Smooth muscle cell (in vitro differentiated cells): ENCODE measurements at regions not wholly inside any gene's neighbourhood (a gene's known extent, or its start where the extent isn't known, plus 50 kb on each side); places are given as distances from the start of the nearest gene placed in this dataset.
A peak's percentile ranks its signal among the peaks of the same experiment; 100 is the strongest.

Experiments
- DNase-seq: peaks from one replicate; lab custom pipeline; 2025; ENCODE audit not compliant: unreplicated experiment; lab: John Stamatoyannopoulos, UW
- H2AFZ ChIP-seq: fragments of 200-600 bp; sonication (generic); 2 replicates; pipeline ENCODE4 v1.6.0; 2016; ENCODE audit warnings: antibody characterized with exemption, low read depth, mild to moderate bottlenecking
- H3F3A ChIP-seq: fragments of 200-600 bp; sonication (generic); 2 replicates; pipeline ENCODE4 v1.6.0; 2017; ENCODE audit warnings: antibody characterized with exemption, low read depth
- H3K27ac ChIP-seq: fragments of 200-600 bp; sonication (generic); 2 replicates; pipeline ENCODE4 v1.5.1; 2016; ENCODE audit warnings: low read depth, mild to moderate bottlenecking
- H3K27me3 ChIP-seq: fragments of 200-600 bp; sonication (generic); 2 replicates; pipeline ENCODE4 v1.6.1; 2016; ENCODE audit warnings: low read depth, mild to moderate bottlenecking
- H3K36me3 ChIP-seq: fragments of 200-600 bp; sonication (generic); 2 replicates; pipeline ENCODE4 v1.5.1; 2016; ENCODE audit warnings: low read depth
- H3K4me1 ChIP-seq: fragments of 200-600 bp; sonication (generic); 2 replicates; pipeline ENCODE4 v1.5.1; 2016; ENCODE audit warnings: low read depth
- H3K4me2 ChIP-seq: fragments of 200-600 bp; sonication (generic); 2 replicates; pipeline ENCODE4 v1.6.0; 2016; ENCODE audit warnings: mild to moderate bottlenecking
- H3K4me3 ChIP-seq: fragments of 200-600 bp; sonication (generic); 2 replicates; pipeline ENCODE4 v1.5.1; 2016; ENCODE audit warnings: mild to moderate bottlenecking
- H3K79me2 ChIP-seq: fragments of 200-600 bp; sonication (generic); 2 replicates; pipeline ENCODE4 v1.6.0; 2016; ENCODE audit warnings: low read depth, mild to moderate bottlenecking
- H3K9ac ChIP-seq: fragments of 200-600 bp; sonication (generic); 2 replicates; pipeline ENCODE4 v1.6.0; 2016; ENCODE audit warnings: low read depth
- H3K9me3 ChIP-seq: fragments of 200-600 bp; sonication (generic); replicated peaks from 2 replicates; pipeline ENCODE4 v1.5.1; 2016; ENCODE audit warnings: low read depth
- H4K20me1 ChIP-seq: fragments of 200-600 bp; sonication (generic); 2 replicates; pipeline ENCODE4 v1.6.0; 2016; ENCODE audit warnings: low read depth
- WGBS: methylation state at CpG from one replicate; pipeline ENCODE4 v1.1.7; 2016; ENCODE audit warnings: low lambda C conversion rate; 5-methylcytosine and 5-hydroxymethylcytosine counted together
- TF ChIP-seq, protein P1 (sequence below): fragments of 200-600 bp; sonication (generic); IDR thresholded peaks from 2 replicates; pipeline ENCODE4 v1.5.1; 2017; ENCODE audit warnings: borderline replicate concordance, mild to moderate bottlenecking, antibody characterized with exemption; ENCODE audit not compliant: insufficient read depth, poor library complexity, severe bottlenecking

- Histone ChIP-seq H3K9me3 (no peaks in the 10 kb centered on the region), H3K4me3 (no peak overlapping the region), H3F3A (no peaks in the 10 kb centered on the region), H3K36me3 (no peaks in the 10 kb centered on the region), H2AFZ (no peak overlapping the region), H3K4me2 (no peak overlapping the region), H3K27me3 (no peaks in the 10 kb centered on the region), H4K20me1 (no peaks in the 10 kb centered on the region), H3K79me2 (no peaks in the 10 kb centered on the region), H3K27ac (no peak overlapping the region), H3K4me1 (no peaks in the 10 kb centered on the region), H3K9ac (no peak overlapping the region)
- 86% methylated on average over 2 of the region's 2 CpGs for WGBS
- TF ChIP-seq, protein P1, sequence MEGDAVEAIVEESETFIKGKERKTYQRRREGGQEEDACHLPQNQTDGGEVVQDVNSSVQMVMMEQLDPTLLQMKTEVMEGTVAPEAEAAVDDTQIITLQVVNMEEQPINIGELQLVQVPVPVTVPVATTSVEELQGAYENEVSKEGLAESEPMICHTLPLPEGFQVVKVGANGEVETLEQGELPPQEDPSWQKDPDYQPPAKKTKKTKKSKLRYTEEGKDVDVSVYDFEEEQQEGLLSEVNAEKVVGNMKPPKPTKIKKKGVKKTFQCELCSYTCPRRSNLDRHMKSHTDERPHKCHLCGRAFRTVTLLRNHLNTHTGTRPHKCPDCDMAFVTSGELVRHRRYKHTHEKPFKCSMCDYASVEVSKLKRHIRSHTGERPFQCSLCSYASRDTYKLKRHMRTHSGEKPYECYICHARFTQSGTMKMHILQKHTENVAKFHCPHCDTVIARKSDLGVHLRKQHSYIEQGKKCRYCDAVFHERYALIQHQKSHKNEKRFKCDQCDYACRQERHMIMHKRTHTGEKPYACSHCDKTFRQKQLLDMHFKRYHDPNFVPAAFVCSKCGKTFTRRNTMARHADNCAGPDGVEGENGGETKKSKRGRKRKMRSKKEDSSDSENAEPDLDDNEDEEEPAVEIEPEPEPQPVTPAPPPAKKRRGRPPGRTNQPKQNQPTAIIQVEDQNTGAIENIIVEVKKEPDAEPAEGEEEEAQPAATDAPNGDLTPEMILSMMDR = no peak
- DNase-seq = no peak
Measured at GRCh38 chr21:30964283-30964682, 74.0 kb downstream of the KRTAP19-8 start.

DNA sequence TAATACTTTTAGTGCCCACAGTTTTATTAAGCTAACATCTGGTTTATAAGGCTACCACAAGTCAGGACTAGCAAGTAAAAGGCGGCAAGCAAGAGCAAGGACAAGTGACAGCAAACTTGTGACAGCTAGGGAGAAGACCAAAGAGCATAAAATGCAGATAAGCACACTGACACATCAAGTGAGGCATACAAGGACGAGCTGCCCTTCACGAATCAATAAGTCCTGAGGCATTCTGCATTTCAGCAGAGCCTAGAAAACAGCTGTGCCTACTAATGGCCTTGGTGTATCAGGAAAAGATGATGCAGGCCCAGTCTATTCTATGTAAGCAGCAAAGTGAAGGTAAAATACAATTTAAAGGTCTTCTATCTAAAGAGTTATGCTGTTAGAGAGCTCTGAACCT, 74.8 kb downstream of the KRTAP19-8 start:
- H3K4me2 ChIP-seq = no peak overlapping the region
- no peaks in the 10 kb centered on the region for H3K9me3 ChIP-seq
- H3F3A ChIP-seq = no peaks in the 10 kb centered on the region
- no peaks in the 10 kb centered on the region for H3K36me3 ChIP-seq
- WGBS = 70% methylated on average over 3 of the region's 3 CpGs
- no peak for DNase-seq
- no peak overlapping the region for H2AFZ ChIP-seq
- H3K79me2 ChIP-seq = no peaks in the 10 kb centered on the region
- TF ChIP-seq, protein P1 = no peak
- H3K4me1 ChIP-seq = no peaks in the 10 kb centered on the region
- H4K20me1 ChIP-seq = no peaks in the 10 kb centered on the region
- no peaks in the 10 kb centered on the region for H3K27me3 ChIP-seq
- H3K27ac ChIP-seq = no peak overlapping the region
- H3K9ac ChIP-seq = no peak overlapping the region
- no peak overlapping the region for H3K4me3 ChIP-seq

DNA sequence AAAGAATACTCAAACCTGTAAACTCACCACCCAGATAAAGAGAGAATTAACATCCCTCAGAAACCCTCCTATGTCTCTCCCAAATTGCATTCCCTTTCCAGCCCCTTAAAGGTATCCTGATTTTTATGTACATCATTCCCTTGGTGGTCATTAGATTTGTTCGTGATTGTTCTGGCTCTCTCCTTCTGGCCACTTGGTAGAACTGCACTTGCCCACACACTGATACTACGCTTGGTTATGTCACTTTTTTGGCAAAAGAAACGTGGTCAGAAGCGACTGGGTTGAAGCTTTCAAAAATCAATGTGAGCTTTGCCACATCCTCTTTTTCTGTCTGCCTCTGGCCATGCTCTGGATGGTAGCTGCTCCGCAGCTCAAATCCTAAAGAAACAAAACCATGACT, 76.3 kb downstream of the KRTAP19-8 start:
- H3F3A ChIP-seq = no peaks in the 10 kb centered on the region
- 68% methylated on average over 5 of the region's 5 CpGs for WGBS
- no peak overlapping the region for H3K9ac ChIP-seq
- no peaks in the 10 kb centered on the region for H3K36me3 ChIP-seq
- H4K20me1 ChIP-seq = no peaks in the 10 kb centered on the region
- no peaks in the 10 kb centered on the region for H3K79me2 ChIP-seq
- no peaks in the 10 kb centered on the region for H3K9me3 ChIP-seq
- no peaks in the 10 kb centered on the region for H3K27me3 ChIP-seq
- TF ChIP-seq, protein P1 = peak; percentile 21
- no peak overlapping the region for H3K27ac ChIP-seq
- H2AFZ ChIP-seq = no peak overlapping the region
- H3K4me1 ChIP-seq = no peaks in the 10 kb centered on the region
- no peak overlapping the region for H3K4me3 ChIP-seq
- no peak overlapping the region for H3K4me2 ChIP-seq
- DNase-seq = no peak

DNA sequence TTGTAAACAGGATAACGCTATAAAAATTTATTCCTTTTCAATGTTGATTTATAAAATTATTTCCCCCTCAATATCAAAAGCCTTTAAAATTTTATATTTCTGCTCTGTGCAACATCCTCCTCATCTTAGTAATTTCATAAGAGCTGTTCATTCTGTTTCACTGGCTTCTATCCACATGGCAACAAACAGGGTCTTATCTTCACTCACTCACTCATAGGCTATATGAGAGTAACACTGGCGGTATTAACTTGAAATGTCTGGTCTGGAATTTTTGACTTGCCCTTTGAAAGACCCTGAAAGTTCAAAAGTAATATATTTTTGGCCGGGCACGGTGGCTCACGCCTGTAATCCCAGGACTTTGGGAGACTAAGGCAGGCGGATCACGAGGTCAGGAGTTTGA, 77.4 kb upstream of the KRTAP11-1 start:
- H3K27me3 ChIP-seq = no peaks in the 10 kb centered on the region
- no peak overlapping the region for H3K4me3 ChIP-seq
- no peaks in the 10 kb centered on the region for H3F3A ChIP-seq
- H3K36me3 ChIP-seq = no peaks in the 10 kb centered on the region
- no peak overlapping the region for H3K9ac ChIP-seq
- no peaks in the 10 kb centered on the region for H3K4me1 ChIP-seq
- TF ChIP-seq, protein P1 = no peak
- H2AFZ ChIP-seq = no peak overlapping the region
- H3K4me2 ChIP-seq = no peak overlapping the region
- H3K27ac ChIP-seq = no peak overlapping the region
- H3K79me2 ChIP-seq = no peaks in the 10 kb centered on the region
- WGBS = 91% methylated on average over 7 of the region's 7 CpGs
- DNase-seq = no peak
- H3K9me3 ChIP-seq = no peaks in the 10 kb centered on the region
- no peaks in the 10 kb centered on the region for H4K20me1 ChIP-seq
